ENCODE measurements at regions not wholly inside any gene's neighbourhood (a gene's known extent, or its start where the extent isn't known, plus 50 kb on each side); places are given as distances from the start of the nearest gene placed in this dataset.

- ChIA-PET CTCF (no interaction called here), POLR2A (no interaction called here)
- Mint-ChIP-seq H3K27me3 (ENCODE audit: low read depth) (no peaks in the 10 kb centered on the region), H3K4me1 (no peaks in the 10 kb centered on the region), H3K4me3 (no peak overlapping the region), H3K9me3 (peaks cover 12% of the 10 kb centered on the region), H3K36me3 (peaks cover 7% of the 10 kb centered on the region), H3K27ac (no peak overlapping the region)
- ATAC-seq (no peak), DNase-seq (ENCODE audit: low spot score) (no peak)
- no peak for TF ChIP-seq SMAD4 (CRISPR knock-in tag; IDR thresholded peaks at IDR 0.05)
- TF ChIP-seq IRF1 (CRISPR knock-in tag; IDR thresholded peaks at IDR 0.05), result no peak
- TF ChIP-seq FOXP1 (CRISPR knock-in tag; IDR thresholded peaks at IDR 0.05; ENCODE audit: borderline replicate concordance), result no peak
- no peak for TF ChIP-seq ZNF121 (CRISPR knock-in tag; IDR thresholded peaks at IDR 0.05)
- no peak for TF ChIP-seq ATF2 (CRISPR knock-in tag; IDR thresholded peaks at IDR 0.05; ENCODE audit: borderline replicate concordance, low read depth)
- no peak for TF ChIP-seq ZNF263 (CRISPR knock-in tag; IDR thresholded peaks at IDR 0.05; ENCODE audit: low read depth)
- TF ChIP-seq ZSCAN18 (CRISPR knock-in tag; IDR thresholded peaks at IDR 0.05), result no peak
- TF ChIP-seq ZNF317 (CRISPR knock-in tag; IDR thresholded peaks at IDR 0.05; ENCODE audit: borderline replicate concordance, low read depth), result no peak
- no peak for TF ChIP-seq GABPB1 (CRISPR knock-in tag; IDR thresholded peaks at IDR 0.05)
- no peak for TF ChIP-seq ETV6 (CRISPR knock-in tag; IDR thresholded peaks at IDR 0.05)
- no peak for TF ChIP-seq NR3C1 (CRISPR knock-in tag; conservative IDR thresholded peaks at IDR 0.05; ENCODE audit: low read depth)
- TF ChIP-seq STAT6 (CRISPR knock-in tag; conservative IDR thresholded peaks at IDR 0.05; ENCODE audit: low read depth), result no peak
- no peak for TF ChIP-seq FOXK1 (CRISPR knock-in tag; IDR thresholded peaks at IDR 0.05)
- no peak for TF ChIP-seq ARID4B (CRISPR knock-in tag; IDR thresholded peaks at IDR 0.05; ENCODE audit: borderline replicate concordance)
- no peak for TF ChIP-seq MYBL2 (CRISPR knock-in tag; IDR thresholded peaks at IDR 0.05)
- no peak for TF ChIP-seq ATF6 (CRISPR knock-in tag; IDR thresholded peaks at IDR 0.05)
- no peak for TF ChIP-seq SOX15 (CRISPR knock-in tag; IDR thresholded peaks at IDR 0.05)
- no peak for TF ChIP-seq GRHL2 (CRISPR knock-in tag; IDR thresholded peaks at IDR 0.05; ENCODE audit: insufficient replicate concordance, severe bottlenecking)
These were observed 934.6 kb downstream of the VRK1 start for GRCh38 chr14:97731800-97732199.

Measured in WTC11 (cell line).